CD4-positive, alpha-beta T cell treated with Interleukin-21 for 1 hour (primary cell): ENCODE measurements at regions not wholly inside any gene's neighbourhood (a gene's known extent, or its start where the extent isn't known, plus 50 kb on each side); places are given as distances from the start of the nearest gene placed in this dataset.
"Not testable (repeated sequence)": the region's sequence is repeated elsewhere in the genome, so short reads cannot be mapped to it uniquely, and the experiment has no call there.

Experiments
- DNase-seq: peaks from one replicate; pipeline ENCODE4 v3.0.0-alpha.2; 2020

GRCh38 chr12:75633789-75634188 is 122.4 kb upstream of the KRR1 start:
- no peak for DNase-seq

DNA sequence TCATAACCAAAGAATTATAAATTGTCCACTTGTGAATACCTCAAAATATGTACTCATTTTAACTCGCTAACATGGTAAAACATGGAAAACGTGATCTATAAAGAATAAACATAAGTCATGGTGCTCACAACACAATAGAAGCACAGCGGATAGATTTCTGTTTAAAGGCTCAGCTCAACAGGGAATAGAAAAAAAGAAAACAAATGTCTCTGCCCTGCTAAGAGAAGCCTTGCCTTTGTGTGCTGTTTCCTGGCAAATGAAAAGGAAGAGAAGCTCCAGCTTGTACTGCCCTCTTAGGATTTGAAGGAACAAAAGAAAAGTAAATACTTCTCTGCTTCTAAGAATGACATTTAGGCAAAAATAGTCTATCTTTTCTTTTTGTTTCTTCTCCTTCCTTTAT is 121.0 kb upstream of the KRR1 start:
- DNase-seq: no peak

DNA sequence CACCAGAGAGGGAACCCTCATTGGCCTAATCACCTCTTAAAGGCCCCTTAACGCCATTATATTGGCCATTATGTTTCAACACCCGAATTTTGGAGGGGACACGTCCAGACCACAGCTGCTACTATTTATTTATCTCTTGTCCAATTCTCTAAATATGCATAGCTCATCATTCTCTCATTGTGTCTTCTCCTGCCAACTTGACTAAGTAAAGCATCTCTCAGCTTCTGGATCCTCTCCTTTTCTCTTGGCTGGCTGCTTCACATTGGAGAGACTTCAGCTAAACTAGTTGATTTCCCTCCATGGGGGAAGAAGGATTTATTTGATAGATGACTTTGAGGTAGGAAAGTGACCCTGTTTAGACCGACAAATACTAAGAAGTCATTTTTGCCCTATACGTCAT is 120.4 kb upstream of the KRR1 start:
- no peak for DNase-seq

- no peak for DNase-seq
These were observed 118.7 kb upstream of the KRR1 start for GRCh38 chr12:75630091-75630490.

DNA sequence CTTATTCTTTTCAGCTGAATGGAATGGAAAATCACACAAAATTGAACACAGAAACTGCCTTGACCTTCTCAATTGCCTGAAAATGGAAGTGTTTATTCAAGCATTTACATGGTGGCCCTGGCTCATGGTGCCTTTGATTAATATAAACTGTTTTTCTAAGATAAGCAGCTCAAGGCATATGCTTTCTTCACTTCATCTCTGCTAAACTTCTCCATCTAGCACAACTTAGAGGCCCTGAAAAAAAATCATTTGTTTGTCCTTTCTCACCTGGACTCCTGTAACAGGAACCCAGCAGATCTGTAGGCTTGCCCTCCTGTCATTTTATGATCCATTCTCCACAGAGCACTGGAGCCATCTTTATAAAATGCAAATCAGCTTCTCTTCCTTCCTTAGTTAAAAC is 117.5 kb upstream of the KRR1 start:
- DNase-seq: no peak

GRCh38 chr12:75628511-75628910 is 117.1 kb upstream of the KRR1 start:
- no peak for DNase-seq

GRCh38 chr12:75623631-75624154 is 112.3 kb upstream of the KRR1 start:
- DNase-seq: no peak

GRCh38 chr12:75622492-75622891 is 111.1 kb upstream of the KRR1 start:
- DNase-seq: no peak

- DNase-seq: not testable (repeated sequence)
These were observed 103.0 kb upstream of the KRR1 start for GRCh38 chr12:75614396-75614795.

DNA sequence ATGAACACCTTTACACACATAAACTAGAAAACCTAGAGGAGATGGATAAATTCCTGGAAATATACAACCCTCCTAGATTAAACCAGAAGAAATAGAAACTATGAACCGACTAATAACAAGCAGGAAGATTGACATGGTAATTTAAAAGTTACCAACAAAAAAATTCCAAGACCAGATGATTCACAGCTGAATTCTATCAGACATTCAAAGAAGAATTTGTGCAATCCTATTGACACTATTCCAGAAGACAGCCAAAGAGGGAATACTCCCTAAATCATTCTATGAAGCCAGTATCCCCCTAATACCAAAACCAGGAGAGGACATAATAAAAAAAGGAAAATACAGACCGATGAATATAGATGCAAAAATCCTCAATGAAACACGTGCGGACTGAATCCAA is 102.6 kb upstream of the KRR1 start:
- DNase-seq: no peak

- no peak for DNase-seq
These were observed 99.6 kb upstream of the KRR1 start for GRCh38 chr12:75611041-75611440.

DNA sequence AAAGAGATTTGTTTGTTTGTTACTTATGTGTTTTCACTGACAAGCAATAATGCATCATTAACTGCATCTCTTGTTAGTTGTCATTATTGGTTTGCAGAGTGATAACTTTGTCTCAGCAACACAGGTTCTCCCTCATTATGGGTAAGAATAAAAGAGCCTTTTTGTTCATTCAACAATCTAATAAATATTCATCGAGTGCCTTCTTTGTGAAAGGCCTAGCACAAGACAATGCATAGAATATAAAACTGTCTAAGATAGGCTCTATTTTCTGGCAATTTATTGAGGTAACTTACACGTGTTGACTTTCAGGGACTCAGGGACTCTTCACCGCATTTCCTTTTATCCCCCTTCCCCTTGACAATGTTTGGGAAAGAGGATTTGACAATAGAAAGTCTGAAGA is 95.5 kb upstream of the KRR1 start:
- no peak for DNase-seq

- no peak for DNase-seq
These were observed 94.7 kb upstream of the KRR1 start for GRCh38 chr12:75606151-75606550.

DNA sequence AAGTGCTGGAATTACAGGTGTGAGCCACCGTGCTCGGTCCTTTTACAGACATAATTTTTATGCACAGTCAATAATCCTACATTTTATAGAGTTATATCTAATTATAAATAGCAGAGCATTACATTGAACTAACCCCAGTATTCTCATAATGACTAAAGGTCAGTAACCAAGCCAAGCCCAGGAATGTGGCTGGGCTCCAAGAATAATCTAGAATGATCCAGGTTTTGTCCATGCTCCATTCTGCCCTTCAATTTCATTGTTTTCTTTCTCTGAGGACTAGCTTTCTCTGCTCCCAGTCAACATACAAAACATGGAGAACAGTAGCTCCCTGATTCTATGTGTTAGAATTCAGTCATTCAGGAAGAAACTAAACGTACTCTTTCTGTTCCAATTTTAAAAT is 92.1 kb upstream of the KRR1 start:
- DNase-seq: no peak

DNA sequence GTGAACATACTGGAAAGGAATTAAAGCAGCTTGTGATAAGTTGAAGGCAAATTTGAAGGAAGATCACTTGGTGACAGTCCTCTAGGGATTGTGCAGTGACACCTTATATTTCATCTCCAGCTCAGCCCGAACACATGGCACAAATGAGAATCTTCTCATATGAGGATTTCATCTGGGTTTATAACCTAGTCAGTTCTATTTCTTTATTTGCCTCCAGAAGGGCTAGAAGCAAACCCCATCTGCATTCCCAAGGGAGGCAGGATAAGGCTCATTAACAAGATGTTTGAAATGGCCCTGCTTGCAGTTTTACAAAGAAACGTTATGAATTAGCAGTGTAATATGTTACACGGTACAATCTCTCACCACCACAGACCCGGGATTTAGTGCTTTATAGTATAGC is 90.7 kb upstream of the KRR1 start:
- DNase-seq: no peak

DNA sequence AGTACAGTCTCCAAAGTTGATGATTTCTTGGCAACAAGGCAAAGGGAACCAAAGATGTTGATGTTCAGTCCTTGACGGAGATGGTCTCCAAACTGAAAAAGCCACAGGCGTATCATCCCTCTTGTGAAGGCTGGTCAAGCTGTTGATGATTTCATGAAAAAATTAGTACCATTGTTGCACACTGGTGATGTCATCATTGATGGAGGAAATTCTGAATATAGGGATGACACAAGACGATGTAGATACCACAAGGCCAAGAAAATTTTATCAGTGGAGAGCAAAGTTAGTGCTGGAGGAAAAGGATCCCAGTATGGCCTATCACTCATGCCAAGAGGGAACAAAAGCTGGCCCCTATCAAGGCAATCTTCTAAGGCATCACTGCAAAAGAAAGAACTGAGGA is 88.7 kb upstream of the KRR1 start:
- no peak for DNase-seq

DNA sequence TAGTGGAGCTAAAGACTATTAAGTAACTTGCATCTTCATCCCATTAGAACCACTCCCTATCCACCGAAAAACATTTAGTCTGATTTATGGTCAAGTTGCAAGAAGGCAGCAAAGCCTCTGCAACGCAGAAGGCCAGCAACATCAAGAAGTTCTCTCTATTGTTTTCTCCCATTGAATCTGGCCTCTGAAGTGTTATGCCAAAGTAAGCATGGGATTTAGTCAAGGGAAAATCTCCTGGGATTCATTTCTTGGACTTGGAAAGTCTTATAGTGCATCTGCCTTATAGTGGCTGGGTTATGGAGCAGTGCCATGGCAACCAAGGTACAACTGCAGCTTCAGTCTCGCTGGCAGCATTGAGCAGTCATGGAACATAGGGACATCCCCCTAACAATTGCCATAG is 87.7 kb upstream of the KRR1 start:
- DNase-seq: no peak

DNA sequence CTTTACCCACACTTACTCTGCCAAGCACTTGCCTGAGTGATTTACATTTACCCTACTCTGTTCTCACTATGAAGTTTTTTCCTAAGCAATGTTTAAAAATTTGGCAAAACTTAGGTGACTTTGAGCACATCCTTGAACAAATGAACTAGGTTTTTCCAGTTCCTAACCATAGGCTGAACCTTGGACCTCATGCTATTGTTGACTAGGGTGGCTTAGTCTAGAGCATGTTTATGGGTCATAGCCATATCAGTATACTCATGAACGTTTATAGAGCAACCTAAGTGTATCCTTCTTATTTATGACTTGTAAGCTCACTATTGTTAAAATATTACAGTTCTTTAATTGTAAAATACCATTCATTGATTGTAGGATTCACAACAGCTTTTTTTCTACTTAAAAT is 85.0 kb upstream of the KRR1 start:
- no peak for DNase-seq

DNA sequence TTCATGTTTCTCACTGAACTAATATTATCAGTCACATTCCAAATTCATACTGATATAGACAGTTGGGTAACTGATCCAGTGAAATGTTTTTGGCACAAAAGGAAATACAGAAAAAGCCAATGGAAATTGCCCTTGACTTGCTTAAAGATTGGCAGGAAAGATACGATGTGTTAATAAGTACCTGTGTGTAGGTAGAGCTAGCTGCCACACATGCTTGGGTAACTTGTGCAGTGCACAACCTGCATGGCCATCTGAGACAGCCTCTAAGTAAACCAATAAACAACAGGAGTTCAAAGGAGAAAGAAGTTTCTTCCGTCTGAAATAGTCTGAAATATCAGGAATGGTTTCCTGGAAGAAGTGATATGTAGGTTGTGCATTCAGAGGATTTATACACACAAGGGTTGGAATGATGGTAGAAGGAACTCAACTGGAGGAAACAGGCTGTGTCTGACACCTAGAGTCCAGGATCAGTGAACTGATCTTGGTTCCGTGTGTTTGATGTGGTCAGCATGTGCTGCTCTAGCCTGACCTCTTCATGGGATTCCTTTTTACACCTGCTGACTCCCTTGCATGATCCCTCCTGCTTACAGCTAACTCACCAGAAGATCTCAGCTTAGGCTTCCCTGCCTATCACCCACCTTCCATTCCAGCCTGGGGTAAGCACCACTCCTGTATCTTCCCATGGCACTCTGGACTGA is 81.4 kb upstream of the KRR1 start:
- no peak for DNase-seq

DNA sequence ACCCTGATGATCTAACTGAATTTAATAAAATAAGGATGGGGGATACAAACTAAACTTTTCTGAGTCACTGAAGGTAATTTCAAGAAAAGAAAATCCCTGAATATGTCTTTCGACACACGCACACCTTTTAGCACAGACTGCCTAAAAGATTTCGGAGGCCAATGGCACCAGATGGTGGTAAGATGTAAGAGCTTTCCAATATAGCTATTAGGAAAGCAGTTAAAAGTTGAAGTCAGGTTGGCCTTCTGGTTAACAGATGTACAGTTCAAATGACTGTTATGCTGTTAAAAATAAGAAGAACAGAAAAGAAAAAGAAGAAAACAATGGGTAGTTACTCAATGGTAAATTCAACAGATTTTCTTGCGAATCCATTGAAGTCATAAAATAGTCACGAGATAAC is 80.7 kb upstream of the KRR1 start:
- DNase-seq: no peak

GRCh38 chr12:75591628-75592027 is 80.2 kb upstream of the KRR1 start:
- no peak for DNase-seq

DNA sequence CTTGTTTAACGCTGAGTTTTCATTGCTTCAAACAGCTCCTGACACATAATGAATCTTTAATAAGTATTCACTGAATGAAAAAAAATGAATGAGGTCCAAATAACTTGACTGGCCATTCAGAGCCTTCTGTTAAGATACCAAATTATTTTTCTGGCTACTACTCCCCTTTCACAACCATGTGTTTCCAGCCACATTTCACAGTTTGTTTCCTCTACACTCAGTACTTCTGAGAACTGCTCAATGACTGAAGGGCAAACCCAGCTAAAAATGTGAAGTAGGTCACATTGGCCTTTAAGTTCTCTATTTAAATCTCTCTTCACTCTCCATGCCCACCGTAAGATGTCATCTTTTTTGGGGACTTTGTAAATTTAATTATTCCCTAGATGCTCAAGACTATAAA is 78.4 kb upstream of the KRR1 start:
- DNase-seq: no peak

DNA sequence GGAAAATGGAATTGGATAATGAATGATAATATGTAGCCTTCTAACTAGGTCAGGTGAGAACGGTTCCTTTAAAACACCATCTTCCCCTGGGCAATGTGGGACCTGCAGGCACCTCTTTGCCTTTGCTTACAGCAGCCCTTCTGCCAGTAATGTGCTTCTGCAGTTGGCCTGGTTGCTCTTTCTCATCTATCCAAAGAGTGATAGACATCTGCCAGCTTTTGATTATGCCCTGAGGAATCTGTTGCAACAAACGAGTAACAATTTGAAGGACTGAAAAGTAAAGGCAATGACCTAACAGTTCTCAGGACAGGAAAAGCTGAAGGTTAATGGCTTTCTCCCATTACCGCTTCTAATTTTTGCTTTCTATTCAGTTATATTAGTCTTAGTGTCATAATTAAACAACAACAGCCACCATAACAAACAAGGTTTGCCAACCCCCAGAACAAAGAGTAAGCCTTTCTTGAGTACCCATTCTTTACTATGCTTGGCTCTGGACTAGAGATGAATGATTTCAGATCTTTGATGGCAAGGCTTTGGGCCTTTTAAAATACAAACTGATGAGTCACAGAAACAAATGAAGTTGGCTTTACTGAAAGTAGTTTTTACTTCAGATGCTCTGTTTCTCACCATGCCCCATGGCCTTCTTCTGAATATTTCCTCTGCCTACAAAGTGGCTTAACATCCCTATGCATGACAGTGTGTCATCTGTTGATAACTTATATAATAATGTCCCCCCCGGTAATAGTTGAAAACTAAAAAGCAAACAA is 76.1 kb upstream of the KRR1 start:
- DNase-seq: no peak

DNA sequence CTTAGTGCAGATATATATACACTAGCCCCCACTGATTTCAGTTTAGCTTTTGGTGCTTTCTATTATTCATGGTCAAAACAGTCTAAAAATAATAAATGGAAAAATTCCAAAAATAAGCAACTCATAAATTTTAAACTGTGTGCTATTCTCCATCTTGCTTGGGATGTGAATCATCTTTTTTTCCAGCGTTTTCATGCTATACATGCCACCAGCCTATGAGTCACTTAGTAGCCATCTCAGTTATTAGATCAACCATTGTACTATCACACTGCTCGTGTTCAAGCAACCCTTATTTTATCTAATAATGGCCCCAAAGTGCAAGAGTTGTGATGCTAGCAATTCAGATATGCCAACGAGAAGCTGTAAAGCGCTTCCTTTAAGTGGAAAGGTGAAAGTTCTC is 73.9 kb upstream of the KRR1 start:
- DNase-seq: no peak

DNA sequence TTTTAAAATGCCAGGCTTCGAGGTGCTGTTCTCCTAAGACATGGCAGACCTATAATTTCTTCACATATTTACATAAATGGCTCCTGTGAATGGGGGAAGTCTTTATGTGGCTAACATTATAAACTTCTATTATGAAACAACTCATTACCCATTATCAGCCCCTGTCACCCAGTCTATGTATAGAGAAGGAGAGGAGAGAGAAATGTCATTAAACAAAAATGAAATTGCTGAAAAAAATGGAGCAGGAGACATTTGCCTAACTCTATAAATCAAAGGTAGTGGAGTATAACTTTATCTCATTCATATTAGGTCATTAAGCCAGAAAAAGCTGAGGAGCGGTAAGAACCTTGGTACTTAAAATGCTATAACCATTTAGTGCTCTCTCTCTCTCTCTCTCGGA is 71.9 kb upstream of the KRR1 start:
- no peak for DNase-seq
